Activated T-helper 1 cell treated with anti-CD3 and anti-CD28 coated beads, Interleukin-12 subunit alpha, Interleukin-12 subunit beta, Interleukin-2, Interleukin-4 antibody, amounts not matched to agents 30 ng/mL and 10 ng/mL and 1 ng/mL, durations not matched to agents 14 hours and 24 hours and 36 hours (primary cell): ENCODE measurements at regions not wholly inside any gene's neighbourhood (a gene's known extent, or its start where the extent isn't known, plus 50 kb on each side); places are given as distances from the start of the nearest gene placed in this dataset.
"Not testable (repeated sequence)": the region's sequence is repeated elsewhere in the genome, so short reads cannot be mapped to it uniquely, and the experiment has no call there.

Experiments
- DNase-seq: peaks from one replicate; pipeline ENCODE4 v3.0.0; 2021; ENCODE audit warnings: low spot score
- H3K27ac Mint-ChIP-seq: one replicate; pipeline ENCODE4 v1.8.0; 2021; ENCODE audit warnings: mild to moderate bottlenecking, mixed read lengths
- H3K27me3 Mint-ChIP-seq: one replicate; pipeline ENCODE4 v1.8.0; 2022; ENCODE audit warnings: mild to moderate bottlenecking, moderate library complexity, mixed read lengths; ENCODE audit not compliant: insufficient read depth
- H3K36me3 Mint-ChIP-seq: one replicate; pipeline ENCODE4 v1.8.0; 2021; ENCODE audit warnings: low read depth, mixed read lengths
- H3K4me1 Mint-ChIP-seq: one replicate; pipeline ENCODE4 v1.8.0; 2021; ENCODE audit warnings: low read depth, mixed read lengths
- H3K4me3 Mint-ChIP-seq: one replicate; pipeline ENCODE4 v1.8.0; 2021; ENCODE audit warnings: mild to moderate bottlenecking, moderate library complexity, mixed read lengths
- H3K9me3 Mint-ChIP-seq: one replicate; pipeline ENCODE4 v1.8.0; 2021; ENCODE audit warnings: mixed read lengths
- intact Hi-C: fragments of 100-400 bp; cut with micrococcal nuclease; formaldehyde crosslinking; loops from one replicate; pipeline ENCODE4 v1.15.1; 2024

DNA sequence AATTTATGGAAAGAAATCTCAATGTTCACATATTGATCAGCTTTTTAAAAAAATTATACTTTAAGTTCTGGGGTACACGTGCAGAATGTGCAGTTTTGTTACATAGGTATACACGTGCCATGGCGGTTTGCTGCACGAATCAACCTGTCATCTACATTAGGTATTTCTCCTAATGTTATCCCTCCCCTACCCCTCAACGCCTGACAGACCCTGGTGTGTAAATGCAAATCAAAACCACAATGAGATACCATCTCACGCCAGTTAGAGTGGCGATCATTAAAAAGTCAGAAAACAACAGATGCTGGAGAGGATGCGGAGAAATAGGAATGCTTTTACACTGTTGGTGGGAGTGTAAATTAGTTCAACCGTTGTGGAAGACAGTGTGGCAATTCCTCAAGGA, 219.4 kb downstream of the SATB1 start:
- not testable (repeated sequence) for H3K27me3 Mint-ChIP-seq, H3K36me3 Mint-ChIP-seq, H3K4me1 Mint-ChIP-seq, H3K27ac Mint-ChIP-seq, DNase-seq, H3K9me3 Mint-ChIP-seq, H3K4me3 Mint-ChIP-seq
- intact Hi-C loops, result loop anchor here (10.0 kb wide), 1 partner anchor 1161 kb away; no protein-coding TSS in a partner anchor

DNA sequence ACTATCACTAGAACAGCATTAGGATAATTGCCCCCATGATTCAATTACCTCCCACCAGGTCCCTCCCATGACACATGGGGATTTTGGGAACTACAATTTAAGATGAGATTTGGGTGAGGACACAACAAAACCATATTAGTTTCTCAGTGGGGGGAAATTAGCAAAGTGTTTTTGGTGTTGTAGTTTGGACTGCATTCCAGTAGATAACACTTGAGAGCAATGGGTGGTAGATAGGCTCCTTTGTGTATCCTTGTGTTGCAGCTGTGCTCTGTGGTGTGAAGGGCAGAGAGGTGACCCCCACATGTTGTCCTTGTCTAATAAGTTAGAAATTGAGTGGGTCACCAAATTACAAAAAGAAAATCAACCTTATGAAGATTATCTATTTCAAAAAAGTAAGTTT, 223.8 kb downstream of the SATB1 start:
- intact Hi-C loops, result loop anchor here (10.0 kb wide), 1 partner anchor 1157 kb away; no protein-coding TSS in a partner anchor

DNA sequence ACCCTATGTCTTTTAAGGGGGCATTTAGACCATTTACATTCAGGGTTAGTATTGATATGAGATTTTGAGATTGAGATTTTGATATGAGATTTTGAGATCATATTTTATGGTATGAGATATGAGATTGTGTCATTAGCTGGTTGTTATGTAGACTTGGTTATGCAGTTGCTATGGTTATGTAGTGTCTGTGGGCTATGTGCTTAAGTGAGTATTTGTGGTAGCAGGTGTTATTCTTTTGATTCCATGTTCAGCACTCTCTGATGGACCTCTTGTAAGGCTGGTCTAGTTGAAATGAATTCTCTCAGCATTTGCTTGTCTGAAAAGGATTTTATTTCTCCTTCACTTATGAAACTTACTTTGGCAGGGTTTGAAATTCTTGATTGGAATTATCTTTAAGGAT, 225.4 kb downstream of the SATB1 start:
- H3K27me3 Mint-ChIP-seq, result peaks cover 4% of the 10 kb centered on the region
- no peak for DNase-seq
- H3K36me3 Mint-ChIP-seq, result no peaks in the 10 kb centered on the region
- no peaks in the 10 kb centered on the region for H3K4me1 Mint-ChIP-seq
- H3K4me3 Mint-ChIP-seq, result no peak overlapping the region
- intact Hi-C loops, result loop anchor here (1.0 to 10.0 kb wide), 2 partner anchors 32 to 1155 kb away; no protein-coding TSS in a partner anchor
- H3K9me3 Mint-ChIP-seq, result peaks cover 6% of the 10 kb centered on the region
- no peak overlapping the region for H3K27ac Mint-ChIP-seq

More for the DNA sequence above, 223.8 kb downstream of the SATB1 start:
- DNase-seq, result no peak
- Mint-ChIP-seq H3K27ac (no peak overlapping the region), H3K9me3 (peaks cover 6% of the 10 kb centered on the region), H3K4me3 (no peak overlapping the region), H3K27me3 (no peaks in the 10 kb centered on the region), H3K36me3 (no peaks in the 10 kb centered on the region), H3K4me1 (no peaks in the 10 kb centered on the region)

DNA sequence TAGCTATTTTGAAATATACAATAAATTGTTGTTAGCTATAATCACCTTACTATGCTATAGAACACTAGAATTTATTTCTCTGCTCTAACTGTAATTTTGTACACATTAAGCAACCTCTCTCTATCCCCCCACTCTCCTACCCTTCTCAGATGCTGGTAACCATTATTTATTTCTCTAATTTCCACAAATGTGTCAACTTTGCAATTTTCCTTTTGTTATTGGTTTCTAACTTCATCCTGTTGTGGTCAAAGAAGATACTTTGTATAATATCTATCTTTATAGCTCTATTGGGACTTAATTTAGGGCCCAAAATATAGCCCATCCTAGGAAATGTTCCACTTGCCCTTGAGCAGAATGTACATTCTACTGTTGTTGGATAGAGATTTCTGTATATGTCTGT, 229.3 kb downstream of the SATB1 start:
- Mint-ChIP-seq H3K36me3 (no peaks in the 10 kb centered on the region), H3K27ac (no peak overlapping the region), H3K4me1 (no peaks in the 10 kb centered on the region), H3K27me3 (peaks cover 4% of the 10 kb centered on the region), H3K9me3 (peaks cover 6% of the 10 kb centered on the region), H3K4me3 (no peak overlapping the region)
- no peak for DNase-seq
- intact Hi-C loops, result no loop called here

DNA sequence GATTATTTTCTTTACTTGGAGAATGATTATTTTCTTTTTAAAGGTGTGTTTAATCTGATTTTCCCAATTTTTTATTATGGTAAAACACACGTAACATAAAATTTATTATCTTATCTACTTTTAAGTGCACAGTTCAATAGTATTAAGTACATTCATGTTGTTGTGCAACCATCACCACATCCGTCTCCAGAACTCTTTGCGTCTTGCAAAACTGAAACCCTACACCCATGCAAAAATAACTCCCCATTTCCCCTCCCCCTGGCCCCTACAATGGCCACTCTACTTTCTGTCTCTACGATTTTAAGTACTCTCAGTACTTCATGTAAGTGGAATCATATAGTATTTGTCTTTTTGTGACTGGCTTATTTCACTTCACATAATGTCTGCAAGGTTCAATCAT, 230.7 kb downstream of the SATB1 start:
- no peak overlapping the region for H3K27ac Mint-ChIP-seq
- H3K9me3 Mint-ChIP-seq, result peaks cover 1% of the 10 kb centered on the region
- H3K27me3 Mint-ChIP-seq, result peaks cover 4% of the 10 kb centered on the region
- no peaks in the 10 kb centered on the region for H3K36me3 Mint-ChIP-seq
- intact Hi-C loops, result no loop called here
- no peak for DNase-seq
- no peak overlapping the region for H3K4me3 Mint-ChIP-seq
- no peaks in the 10 kb centered on the region for H3K4me1 Mint-ChIP-seq

GRCh38 chr3:18190646-18191045, 234.5 kb downstream of the SATB1 start:
- intact Hi-C loops, result no loop called here
- Mint-ChIP-seq H3K36me3 (no peaks in the 10 kb centered on the region), H3K9me3 (no peaks in the 10 kb centered on the region), H3K27ac (no peak overlapping the region), H3K4me3 (no peak overlapping the region), H3K27me3 (peaks cover 4% of the 10 kb centered on the region), H3K4me1 (no peaks in the 10 kb centered on the region)
- DNase-seq, result no peak

DNA sequence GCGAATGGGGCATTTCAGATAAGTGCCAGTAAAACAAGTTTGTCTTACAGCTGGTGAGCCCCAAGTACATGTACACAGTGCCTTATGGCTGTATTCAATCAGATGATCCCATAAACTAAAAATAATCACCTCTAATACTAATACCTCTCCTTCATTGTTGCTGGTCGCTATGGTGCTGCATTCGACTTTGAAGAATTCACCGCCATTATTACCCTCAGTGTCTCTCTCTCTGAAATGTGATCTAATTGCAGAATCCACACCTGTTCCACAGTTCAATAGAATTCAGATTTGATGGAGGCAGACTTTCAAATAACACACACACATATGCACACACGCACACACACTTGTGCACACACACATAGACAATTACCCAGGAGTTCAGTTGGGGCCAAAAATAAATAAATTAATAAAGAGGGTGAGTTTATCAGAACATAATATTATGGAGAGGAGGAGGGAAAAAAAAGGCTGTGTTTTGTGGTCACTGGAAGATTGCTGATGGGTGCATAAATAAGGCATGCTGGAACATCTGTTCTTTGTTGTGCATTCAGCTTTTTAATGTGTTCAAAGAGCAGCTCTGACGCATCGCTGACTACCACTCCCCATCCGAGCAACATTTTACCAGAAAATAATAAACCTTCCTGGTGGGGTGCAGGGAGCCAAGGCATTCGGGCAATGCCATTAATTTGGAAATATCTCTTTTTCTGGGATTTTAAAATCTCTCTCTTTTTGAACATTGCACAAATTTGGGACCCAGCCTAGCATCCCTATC, 235.7 kb downstream of the SATB1 start:
- intact Hi-C loops, result no loop called here
- Mint-ChIP-seq H3K9me3 (no peaks in the 10 kb centered on the region), H3K4me3 (no peak overlapping the region), H3K36me3 (no peaks in the 10 kb centered on the region), H3K27ac (no peak overlapping the region), H3K27me3 (no peaks in the 10 kb centered on the region), H3K4me1 (no peaks in the 10 kb centered on the region)
- no peak for DNase-seq

GRCh38 chr3:18188491-18188890, 236.6 kb downstream of the SATB1 start:
- no peak for DNase-seq
- Mint-ChIP-seq H3K4me1 (no peaks in the 10 kb centered on the region), H3K4me3 (no peak overlapping the region), H3K27ac (no peak overlapping the region), H3K27me3 (no peaks in the 10 kb centered on the region), H3K9me3 (no peaks in the 10 kb centered on the region), H3K36me3 (no peaks in the 10 kb centered on the region)
- intact Hi-C loops, result no loop called here

DNA sequence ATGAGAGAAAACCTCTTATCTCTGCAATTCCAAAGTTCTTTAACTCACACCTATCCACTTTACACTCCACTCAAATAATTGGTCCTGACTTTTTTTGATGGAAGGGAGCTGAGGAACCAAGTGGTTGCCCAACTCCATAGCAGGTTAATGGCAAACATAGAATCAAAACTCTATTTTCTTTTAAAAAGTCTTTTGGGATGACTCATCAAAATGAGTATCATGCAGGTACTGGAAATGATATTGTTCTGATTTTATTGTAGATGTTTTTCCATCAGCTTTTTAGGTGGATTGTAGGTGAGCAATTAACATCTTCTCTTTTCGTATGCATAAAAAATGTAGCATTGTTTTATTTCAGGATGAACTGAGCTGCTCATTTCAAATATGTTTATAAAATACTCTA, 239.5 kb downstream of the SATB1 start:
- H3K27me3 Mint-ChIP-seq, result no peaks in the 10 kb centered on the region
- intact Hi-C loops, result no loop called here
- H3K4me1 Mint-ChIP-seq, result no peaks in the 10 kb centered on the region
- H3K36me3 Mint-ChIP-seq, result no peaks in the 10 kb centered on the region
- H3K27ac Mint-ChIP-seq, result no peak overlapping the region
- DNase-seq, result no peak
- H3K4me3 Mint-ChIP-seq, result no peak overlapping the region
- no peaks in the 10 kb centered on the region for H3K9me3 Mint-ChIP-seq

GRCh38 chr3:18182923-18183322, 242.2 kb downstream of the SATB1 start:
- H3K36me3 Mint-ChIP-seq, H3K9me3 Mint-ChIP-seq, DNase-seq, H3K27ac Mint-ChIP-seq, H3K4me3 Mint-ChIP-seq, H3K4me1 Mint-ChIP-seq, intact Hi-C loops, H3K27me3 Mint-ChIP-seq: not testable (repeated sequence)

- intact Hi-C loops, result no loop called here
- Mint-ChIP-seq H3K27ac (no peak overlapping the region), H3K4me3 (no peak overlapping the region), H3K9me3 (no peaks in the 10 kb centered on the region), H3K27me3 (peaks cover 2% of the 10 kb centered on the region), H3K36me3 (no peaks in the 10 kb centered on the region), H3K4me1 (no peaks in the 10 kb centered on the region)
- DNase-seq, result no peak
These were observed 245.6 kb downstream of the SATB1 start for GRCh38 chr3:18179521-18179920.

- intact Hi-C loops, result no loop called here
- no peaks in the 10 kb centered on the region for H3K36me3 Mint-ChIP-seq
These were observed 247.9 kb downstream of the SATB1 start for GRCh38 chr3:18177271-18177670.

GRCh38 chr3:18173891-18174290, 251.2 kb downstream of the SATB1 start:
- H3K9me3 Mint-ChIP-seq, H3K36me3 Mint-ChIP-seq, H3K4me1 Mint-ChIP-seq, intact Hi-C loops, H3K27ac Mint-ChIP-seq, H3K4me3 Mint-ChIP-seq, H3K27me3 Mint-ChIP-seq, DNase-seq: not testable (repeated sequence)

More at GRCh38 chr3:18177271-18177670, 247.9 kb downstream of the SATB1 start:
- Mint-ChIP-seq H3K9me3 (no peaks in the 10 kb centered on the region), H3K27me3 (peaks cover 2% of the 10 kb centered on the region), H3K4me3 (no peak overlapping the region), H3K4me1 (no peaks in the 10 kb centered on the region), H3K27ac (no peak overlapping the region)
- DNase-seq, result no peak

DNA sequence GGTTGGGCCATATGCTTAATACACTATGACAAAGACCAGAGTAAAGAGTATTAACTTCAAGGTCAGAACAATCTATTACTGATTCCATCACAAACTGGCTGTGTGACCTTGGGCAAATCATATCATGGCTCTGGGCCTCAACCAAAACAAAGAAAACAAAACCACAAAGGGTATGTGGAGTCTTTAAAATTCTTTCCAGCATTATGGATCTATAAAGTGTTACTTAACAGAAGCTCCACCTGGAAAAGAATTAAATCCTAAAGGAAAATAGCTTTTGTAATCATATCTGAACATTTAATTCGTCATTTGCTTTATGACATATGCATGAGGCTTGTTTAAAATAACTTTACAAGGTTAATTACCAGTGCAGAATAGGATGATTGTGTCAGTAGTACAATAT, 265.5 kb downstream of the SATB1 start:
- no peaks in the 10 kb centered on the region for H3K4me1 Mint-ChIP-seq
- H3K27me3 Mint-ChIP-seq, result peaks cover 2% of the 10 kb centered on the region
- DNase-seq, result no peak
- no peak overlapping the region for H3K4me3 Mint-ChIP-seq
- intact Hi-C loops, result no loop called here
- no peak overlapping the region for H3K27ac Mint-ChIP-seq
- no peaks in the 10 kb centered on the region for H3K36me3 Mint-ChIP-seq
- H3K9me3 Mint-ChIP-seq, result no peaks in the 10 kb centered on the region
